Testis (tissue), 2 donors: ENCODE measurements at regions not wholly inside any gene's neighbourhood (a gene's known extent, or its start where the extent isn't known, plus 50 kb on each side); places are given as distances from the start of the nearest gene placed in this dataset.

Source experiments
- DNase-seq: peaks from one replicate; pipeline ENCODE4 v3.0.0-alpha.2; 2019
- H3K27ac ChIP-seq, 2 donors: fragments of 200-600 bp; sonication (generic); one replicate each; pipeline ENCODE4 v1.5.1; 2019
- H3K27me3 ChIP-seq: fragments of 200-600 bp; sonication (generic); one replicate; pipeline ENCODE4 v1.5.1; 2019
- H3K36me3 ChIP-seq: fragments of 200-600 bp; sonication (generic); one replicate; pipeline ENCODE4 v1.5.1; 2017; ENCODE audit warnings: low read depth; ENCODE audit errors: missing control alignments
- H3K4me1 ChIP-seq: fragments of 200-600 bp; sonication (generic); one replicate; pipeline ENCODE4 v1.5.1; 2019
- H3K4me3 ChIP-seq, 2 donors: fragments of 200-600 bp; sonication (generic); one replicate each; pipeline ENCODE4 v1.5.1; 2017 to 2019
- H3K9me3 ChIP-seq: fragments of 200-600 bp; sonication (generic); one replicate; pipeline ENCODE4 v1.5.1; 2017
- POLR2A ChIP-seq: fragments of 450-650 bp; IDR thresholded peaks from one replicate; pipeline ENCODE4 v1.6.1; 2017; ENCODE audit warnings: antibody characterized with exemption, mild to moderate bottlenecking, moderate library complexity
- WGBS, 2 donors: methylation state at CpG; one replicate each; pipeline ENCODE4 v1.1.5; 2018; 5-methylcytosine and 5-hydroxymethylcytosine counted together
- intact Hi-C: fragments of 100-400 bp; cut with DNase I; formaldehyde crosslinking; loops from one replicate; pipeline ENCODE4 v1.15.1; 2023; ENCODE audit warnings: low total_unique reads
- TF ChIP-seq, protein P1 (sequence below), 3 experiments: fragments of 450-650 bp in 2 of 3; fragments of 200-600 bp in 1 of 3; sonication (generic) in 1 of 3; IDR thresholded peaks; one replicate each; pipeline ENCODE4 v1.5.1; 2016 to 2019; ENCODE audit warnings: antibody characterized with exemption in 3 of 3, mild to moderate bottlenecking in 2 of 3, moderate library complexity in 1 of 3

DNA sequence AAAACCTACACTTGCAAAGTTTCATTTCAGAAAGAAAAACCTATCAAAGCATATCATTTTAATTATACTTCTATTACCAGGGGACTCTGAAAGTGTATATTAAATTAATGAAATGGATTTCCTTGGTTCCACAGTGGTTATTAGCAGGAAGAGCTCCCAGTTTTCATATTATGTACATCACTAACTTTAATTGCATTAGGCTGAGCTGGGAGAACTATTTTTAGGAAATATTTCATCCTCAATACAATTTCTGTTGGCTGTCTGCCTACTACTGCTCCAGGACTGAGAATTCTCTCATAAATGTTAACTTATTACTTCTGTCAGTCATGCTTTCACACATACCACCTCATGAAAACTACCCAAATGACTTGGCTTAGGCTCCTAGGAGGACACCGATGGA is 301.4 kb downstream of the CMPK2 start:
- DNase-seq, result no peak
- Histone ChIP-seq H3K27me3 (no peaks in the 10 kb centered on the region), H3K36me3 (no peaks in the 10 kb centered on the region), H3K27ac (no peak overlapping the region), H3K4me1 (no peaks in the 10 kb centered on the region), H3K4me3 (no peak overlapping the region), H3K9me3 (no peaks in the 10 kb centered on the region)
- intact Hi-C loops, result no loop called here
- WGBS, 2 donors, result 67 to 77% methylated on average over 1 of the region's 1 CpG
- TF ChIP-seq POLR2A, result no peak
- TF ChIP-seq, protein P1, sequence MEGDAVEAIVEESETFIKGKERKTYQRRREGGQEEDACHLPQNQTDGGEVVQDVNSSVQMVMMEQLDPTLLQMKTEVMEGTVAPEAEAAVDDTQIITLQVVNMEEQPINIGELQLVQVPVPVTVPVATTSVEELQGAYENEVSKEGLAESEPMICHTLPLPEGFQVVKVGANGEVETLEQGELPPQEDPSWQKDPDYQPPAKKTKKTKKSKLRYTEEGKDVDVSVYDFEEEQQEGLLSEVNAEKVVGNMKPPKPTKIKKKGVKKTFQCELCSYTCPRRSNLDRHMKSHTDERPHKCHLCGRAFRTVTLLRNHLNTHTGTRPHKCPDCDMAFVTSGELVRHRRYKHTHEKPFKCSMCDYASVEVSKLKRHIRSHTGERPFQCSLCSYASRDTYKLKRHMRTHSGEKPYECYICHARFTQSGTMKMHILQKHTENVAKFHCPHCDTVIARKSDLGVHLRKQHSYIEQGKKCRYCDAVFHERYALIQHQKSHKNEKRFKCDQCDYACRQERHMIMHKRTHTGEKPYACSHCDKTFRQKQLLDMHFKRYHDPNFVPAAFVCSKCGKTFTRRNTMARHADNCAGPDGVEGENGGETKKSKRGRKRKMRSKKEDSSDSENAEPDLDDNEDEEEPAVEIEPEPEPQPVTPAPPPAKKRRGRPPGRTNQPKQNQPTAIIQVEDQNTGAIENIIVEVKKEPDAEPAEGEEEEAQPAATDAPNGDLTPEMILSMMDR (IDR thresholded peaks at IDR 0.05), result no peak

DNA sequence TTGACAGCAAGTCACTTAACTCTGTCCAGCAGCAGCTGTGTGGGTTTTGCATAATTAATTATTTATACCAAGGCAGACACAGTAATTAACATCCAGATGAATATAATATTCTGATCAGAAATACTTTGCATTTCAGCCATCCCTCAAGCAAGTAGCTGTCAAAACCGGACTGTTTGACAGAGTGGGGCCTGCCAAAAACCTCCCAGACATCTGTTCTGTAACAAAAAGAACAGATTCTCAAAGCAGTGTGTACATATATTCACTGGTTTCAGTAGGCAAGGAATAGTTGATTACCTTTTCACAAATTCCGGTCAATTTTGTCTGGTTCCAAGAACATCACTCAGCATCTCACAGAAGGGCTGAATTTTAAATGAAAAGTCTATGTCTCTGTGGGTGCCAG is 291.6 kb downstream of the CMPK2 start:
- Histone ChIP-seq H3K36me3 (no peaks in the 10 kb centered on the region), H3K27ac (no peak overlapping the region), H3K27me3 (no peaks in the 10 kb centered on the region), H3K9me3 (no peaks in the 10 kb centered on the region), H3K4me1 (no peaks in the 10 kb centered on the region), H3K4me3 (no peak overlapping the region)
- DNase-seq, result no peak
- WGBS, 2 donors, result 80 to 81% methylated on average over 2 of the region's 2 CpGs
- TF ChIP-seq POLR2A, result no peak
- TF ChIP-seq, protein P1 (IDR thresholded peaks at IDR 0.05), result no peak
- intact Hi-C loops, result no loop called here

DNA sequence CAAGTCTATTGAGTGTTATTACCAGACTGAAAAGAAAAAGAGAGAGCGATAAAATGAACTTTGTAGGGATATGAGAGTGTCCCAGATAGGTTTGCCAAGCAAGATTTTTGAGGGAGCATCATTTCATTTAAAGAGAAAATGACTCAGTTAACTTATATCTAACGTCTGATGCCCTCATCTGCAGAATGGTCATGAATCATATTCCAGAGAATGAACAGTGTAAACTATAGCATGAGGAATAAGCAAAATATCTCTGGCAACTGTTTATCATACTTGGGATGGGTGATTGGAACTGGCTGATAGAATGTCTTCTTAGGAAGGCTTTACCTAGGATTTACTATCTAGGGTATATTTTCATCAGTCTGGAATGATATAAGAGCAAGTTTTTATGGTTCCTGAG is 289.4 kb downstream of the CMPK2 start:
- WGBS, 2 donors, result 62 to 77% methylated on average over 2 of the region's 2 CpGs
- H3K4me3 ChIP-seq, result no peak overlapping the region
- H3K36me3 ChIP-seq, result no peaks in the 10 kb centered on the region
- intact Hi-C loops, result no loop called here
- no peaks in the 10 kb centered on the region for H3K27me3 ChIP-seq
- DNase-seq, result no peak
- H3K27ac ChIP-seq, result no peak overlapping the region
- no peak for TF ChIP-seq POLR2A
- TF ChIP-seq, protein P1 (IDR thresholded peaks at IDR 0.05), result no peak
- H3K4me1 ChIP-seq, result no peaks in the 10 kb centered on the region
- no peaks in the 10 kb centered on the region for H3K9me3 ChIP-seq

DNA sequence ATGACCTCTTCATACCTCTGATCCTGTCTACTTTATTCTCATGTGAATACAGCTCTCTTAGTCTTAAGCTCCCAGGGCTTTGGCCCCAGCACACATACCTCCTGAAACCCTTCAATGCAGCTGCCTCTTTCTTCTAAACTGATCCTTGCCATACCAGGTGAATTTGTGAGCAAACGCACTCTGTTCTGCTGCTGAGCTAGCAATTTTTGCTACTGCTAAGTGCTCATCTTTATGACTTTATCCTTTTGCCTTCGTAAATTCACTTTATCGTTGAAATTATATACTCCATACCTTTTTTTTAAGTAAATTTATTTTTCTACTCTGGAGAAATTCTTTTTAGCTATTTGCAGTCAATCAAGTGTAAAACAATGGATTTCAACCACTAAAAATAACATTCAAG is 287.7 kb downstream of the CMPK2 start:
- WGBS, 2 donors, result 91 to 99% methylated on average over 3 of the region's 3 CpGs
- intact Hi-C loops, result no loop called here
- H3K4me1 ChIP-seq, result no peaks in the 10 kb centered on the region

DNA sequence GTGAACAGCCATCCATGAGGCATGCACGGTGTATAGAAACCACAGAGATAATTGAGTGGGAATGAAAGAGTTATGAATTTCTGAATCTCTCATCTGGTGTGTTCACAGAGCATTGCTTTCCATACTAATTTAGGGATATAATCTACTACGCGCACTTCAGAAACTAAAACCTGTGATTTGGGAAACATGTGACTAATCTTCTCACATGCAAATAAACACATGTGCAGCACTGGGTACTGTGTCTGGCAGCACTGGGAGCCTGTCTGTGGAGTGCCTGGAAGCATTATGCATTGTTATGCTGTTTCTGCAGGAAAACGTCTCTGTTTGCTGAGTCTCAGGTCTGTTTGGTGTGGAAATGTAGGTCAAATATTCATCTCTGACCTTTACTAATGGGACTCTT is 287.3 kb downstream of the CMPK2 start:
- Histone ChIP-seq H3K27me3 (no peaks in the 10 kb centered on the region), H3K4me3 (no peak overlapping the region), H3K36me3 (no peaks in the 10 kb centered on the region), H3K9me3 (no peaks in the 10 kb centered on the region), H3K4me1 (no peaks in the 10 kb centered on the region), H3K27ac (no peak overlapping the region)
- DNase-seq, result no peak
- TF ChIP-seq, protein P1 (IDR thresholded peaks at IDR 0.05), result no peak
- TF ChIP-seq POLR2A, result no peak
- intact Hi-C loops, result no loop called here
- 63 to 79% methylated on average over 4 of the region's 4 CpGs for WGBS, 2 donors

More for the DNA sequence above, 287.7 kb downstream of the CMPK2 start:
- DNase-seq, result no peak
- no peaks in the 10 kb centered on the region for H3K36me3 ChIP-seq
- H3K27me3 ChIP-seq, result no peaks in the 10 kb centered on the region
- TF ChIP-seq POLR2A, result no peak
- TF ChIP-seq, protein P1 (IDR thresholded peaks at IDR 0.05), result no peak
- no peak overlapping the region for H3K4me3 ChIP-seq
- H3K9me3 ChIP-seq, result no peaks in the 10 kb centered on the region
- no peak overlapping the region for H3K27ac ChIP-seq
